ENCODE measurements at regions not wholly inside any gene's neighbourhood (a gene's known extent, or its start where the extent isn't known, plus 50 kb on each side); places are given as distances from the start of the nearest gene placed in this dataset.

DNA sequence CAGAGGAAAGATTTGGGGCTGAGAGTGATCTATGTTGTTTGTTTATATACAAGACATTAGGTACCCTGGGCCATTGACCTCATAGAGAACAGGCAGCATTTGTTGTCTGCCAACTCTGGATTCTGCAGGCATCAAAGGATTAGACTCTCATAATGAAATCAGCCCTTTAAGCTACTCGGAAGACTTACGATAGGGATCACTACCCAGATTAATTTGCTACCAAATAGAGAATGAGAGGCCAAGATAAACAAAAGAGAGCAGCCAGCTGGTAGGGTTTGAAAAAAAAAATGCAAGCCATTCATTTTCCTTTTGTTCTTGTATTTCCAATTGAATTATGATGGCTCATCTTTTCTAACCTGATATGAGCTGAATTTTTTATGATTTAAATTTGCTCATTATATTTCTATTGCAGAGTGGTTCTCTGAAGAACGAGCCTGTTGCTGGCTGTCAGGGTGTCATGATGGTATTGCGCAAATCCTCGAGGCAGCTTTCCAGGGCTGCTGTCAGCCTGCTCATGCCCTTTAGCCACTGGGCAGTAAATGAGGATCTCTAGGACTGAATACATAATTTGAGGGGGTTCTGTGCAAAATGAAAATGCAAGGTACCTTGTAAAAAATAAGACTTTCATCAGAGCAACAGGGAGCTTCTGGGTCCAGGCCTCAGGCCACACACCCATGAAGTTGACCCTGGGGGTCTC lies 116.4 kb upstream of the KCNJ15 start:
- TF ChIP-seq POLR2A (IDR thresholded peaks at IDR 0.05; ENCODE audit: extremely low read depth, insufficient read length) (no peak), MYC (IDR thresholded peaks at IDR 0.05; ENCODE audit: low read depth, low read length) (no peak)
- TF ChIP-seq, protein P1, sequence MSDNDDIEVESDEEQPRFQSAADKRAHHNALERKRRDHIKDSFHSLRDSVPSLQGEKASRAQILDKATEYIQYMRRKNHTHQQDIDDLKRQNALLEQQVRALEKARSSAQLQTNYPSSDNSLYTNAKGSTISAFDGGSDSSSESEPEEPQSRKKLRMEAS (IDR thresholded peaks at IDR 0.05; ENCODE audit: low read depth, low read length) = no peak
- TF ChIP-seq, protein P2, sequence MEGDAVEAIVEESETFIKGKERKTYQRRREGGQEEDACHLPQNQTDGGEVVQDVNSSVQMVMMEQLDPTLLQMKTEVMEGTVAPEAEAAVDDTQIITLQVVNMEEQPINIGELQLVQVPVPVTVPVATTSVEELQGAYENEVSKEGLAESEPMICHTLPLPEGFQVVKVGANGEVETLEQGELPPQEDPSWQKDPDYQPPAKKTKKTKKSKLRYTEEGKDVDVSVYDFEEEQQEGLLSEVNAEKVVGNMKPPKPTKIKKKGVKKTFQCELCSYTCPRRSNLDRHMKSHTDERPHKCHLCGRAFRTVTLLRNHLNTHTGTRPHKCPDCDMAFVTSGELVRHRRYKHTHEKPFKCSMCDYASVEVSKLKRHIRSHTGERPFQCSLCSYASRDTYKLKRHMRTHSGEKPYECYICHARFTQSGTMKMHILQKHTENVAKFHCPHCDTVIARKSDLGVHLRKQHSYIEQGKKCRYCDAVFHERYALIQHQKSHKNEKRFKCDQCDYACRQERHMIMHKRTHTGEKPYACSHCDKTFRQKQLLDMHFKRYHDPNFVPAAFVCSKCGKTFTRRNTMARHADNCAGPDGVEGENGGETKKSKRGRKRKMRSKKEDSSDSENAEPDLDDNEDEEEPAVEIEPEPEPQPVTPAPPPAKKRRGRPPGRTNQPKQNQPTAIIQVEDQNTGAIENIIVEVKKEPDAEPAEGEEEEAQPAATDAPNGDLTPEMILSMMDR (IDR thresholded peaks at IDR 0.05; ENCODE audit: low read depth, low read length) = no peak

All from NB4 (cell line).